ENCODE measurements at regions not wholly inside any gene's neighbourhood (a gene's known extent, or its start where the extent isn't known, plus 50 kb on each side); places are given as distances from the start of the nearest gene placed in this dataset.

DNA sequence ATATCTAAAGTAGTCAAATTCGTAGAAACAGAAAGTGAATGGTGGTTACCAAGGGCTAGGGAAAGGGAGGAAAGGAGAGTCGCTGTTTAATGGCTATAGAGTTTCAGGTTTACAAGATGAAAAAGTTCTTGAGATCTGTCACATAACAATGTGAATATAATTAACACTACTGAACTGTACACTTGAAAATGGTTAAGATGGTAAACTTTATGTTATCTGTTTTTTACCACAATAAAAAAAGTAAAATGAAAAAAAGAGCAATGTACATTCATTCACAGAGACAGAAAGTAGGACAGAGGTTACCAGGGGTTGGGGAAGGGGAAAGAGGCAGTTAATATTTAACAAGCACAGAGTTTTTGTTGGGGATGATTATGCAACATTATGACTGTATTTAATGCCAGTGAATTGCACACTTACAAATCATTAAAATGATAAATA lies 53.3 kb upstream of the SEC16B start:
- ATAC-seq: no peak
- TF ChIP-seq ZC3H10 (CRISPR knock-in tag; IDR thresholded peaks at IDR 0.05): no peak

DNA sequence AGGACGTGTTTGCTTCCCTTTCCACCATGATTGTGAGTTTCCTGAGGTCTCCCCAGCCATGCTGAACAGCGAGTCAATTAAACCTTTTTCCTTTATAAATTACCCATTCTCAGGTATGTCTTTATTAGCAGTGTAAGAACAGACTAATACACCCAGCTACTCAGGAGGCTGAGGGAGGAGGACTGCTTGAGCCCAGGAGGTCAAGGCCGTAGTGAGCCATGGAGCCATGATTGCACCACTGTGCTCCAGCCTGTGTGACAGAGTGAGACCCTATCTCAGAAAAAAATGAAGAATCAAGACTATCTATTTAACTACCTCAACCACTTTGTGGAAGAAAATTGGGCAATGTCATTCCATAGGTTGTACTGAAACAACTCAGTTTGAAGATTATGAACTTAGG lies 54.6 kb upstream of the SEC16B start:
- no peak for ATAC-seq
- no peak for TF ChIP-seq ISL1 (CRISPR knock-in tag; IDR thresholded peaks at IDR 0.05)
- TF ChIP-seq CSDC2 (CRISPR knock-in tag; IDR thresholded peaks at IDR 0.05): no peak
- no peak for TF ChIP-seq OSR1 (CRISPR knock-in tag; IDR thresholded peaks at IDR 0.05)
- no peak for TF ChIP-seq GLIS3 (CRISPR knock-in tag; IDR thresholded peaks at IDR 0.05)
- TF ChIP-seq ZFP3 (CRISPR knock-in tag; IDR thresholded peaks at IDR 0.05): no peak

DNA sequence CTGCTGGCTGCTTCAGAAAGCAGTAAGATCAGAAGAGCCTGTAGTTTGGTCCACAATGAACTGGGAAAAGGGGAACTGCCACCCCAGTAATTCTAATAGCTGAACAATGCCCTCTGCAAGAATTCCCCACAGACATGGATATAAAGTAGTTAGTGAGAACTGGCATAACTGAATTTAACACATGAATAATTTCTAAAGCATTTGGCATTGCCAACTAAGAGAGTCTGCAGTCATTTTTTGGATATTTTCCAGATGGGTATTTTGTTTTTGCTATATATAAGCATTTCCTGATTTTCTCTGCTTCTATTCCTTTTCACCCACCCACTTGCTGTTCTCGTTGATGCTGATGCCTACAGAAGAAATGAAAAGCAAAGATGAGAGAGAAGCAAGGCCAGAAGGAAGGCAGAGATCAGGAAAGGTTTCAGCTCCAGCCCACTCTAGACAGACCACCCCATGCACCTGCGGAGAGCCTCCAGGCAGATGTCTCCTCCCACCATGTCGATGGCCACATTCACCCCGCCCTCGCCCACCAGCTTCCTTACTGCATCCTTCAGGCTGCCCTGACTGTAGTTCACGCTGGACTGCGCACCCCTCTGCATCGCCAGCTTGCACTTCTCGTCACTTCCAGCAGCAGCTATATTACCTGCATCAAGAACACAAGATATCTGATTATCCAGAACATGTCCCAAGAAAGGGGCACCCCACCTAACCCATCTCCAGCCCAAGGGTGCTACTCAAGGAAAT lies 55.9 kb upstream of the SEC16B start:
- TF ChIP-seq PPARA (CRISPR knock-in tag; IDR thresholded peaks at IDR 0.05; ENCODE audit: borderline replicate concordance): no peak
- TF ChIP-seq, protein P1, sequence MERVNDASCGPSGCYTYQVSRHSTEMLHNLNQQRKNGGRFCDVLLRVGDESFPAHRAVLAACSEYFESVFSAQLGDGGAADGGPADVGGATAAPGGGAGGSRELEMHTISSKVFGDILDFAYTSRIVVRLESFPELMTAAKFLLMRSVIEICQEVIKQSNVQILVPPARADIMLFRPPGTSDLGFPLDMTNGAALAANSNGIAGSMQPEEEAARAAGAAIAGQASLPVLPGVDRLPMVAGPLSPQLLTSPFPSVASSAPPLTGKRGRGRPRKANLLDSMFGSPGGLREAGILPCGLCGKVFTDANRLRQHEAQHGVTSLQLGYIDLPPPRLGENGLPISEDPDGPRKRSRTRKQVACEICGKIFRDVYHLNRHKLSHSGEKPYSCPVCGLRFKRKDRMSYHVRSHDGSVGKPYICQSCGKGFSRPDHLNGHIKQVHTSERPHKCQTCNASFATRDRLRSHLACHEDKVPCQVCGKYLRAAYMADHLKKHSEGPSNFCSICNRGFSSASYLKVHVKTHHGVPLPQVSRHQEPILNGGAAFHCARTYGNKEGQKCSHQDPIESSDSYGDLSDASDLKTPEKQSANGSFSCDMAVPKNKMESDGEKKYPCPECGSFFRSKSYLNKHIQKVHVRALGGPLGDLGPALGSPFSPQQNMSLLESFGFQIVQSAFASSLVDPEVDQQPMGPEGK (CRISPR knock-in tag; IDR thresholded peaks at IDR 0.05; ENCODE audit: borderline replicate concordance): no peak
- TF ChIP-seq TCF4 (CRISPR knock-in tag; IDR thresholded peaks at IDR 0.05; ENCODE audit: borderline replicate concordance): no peak
- TF ChIP-seq ISL1 (CRISPR knock-in tag; IDR thresholded peaks at IDR 0.05): no peak
- TF ChIP-seq, protein P2, sequence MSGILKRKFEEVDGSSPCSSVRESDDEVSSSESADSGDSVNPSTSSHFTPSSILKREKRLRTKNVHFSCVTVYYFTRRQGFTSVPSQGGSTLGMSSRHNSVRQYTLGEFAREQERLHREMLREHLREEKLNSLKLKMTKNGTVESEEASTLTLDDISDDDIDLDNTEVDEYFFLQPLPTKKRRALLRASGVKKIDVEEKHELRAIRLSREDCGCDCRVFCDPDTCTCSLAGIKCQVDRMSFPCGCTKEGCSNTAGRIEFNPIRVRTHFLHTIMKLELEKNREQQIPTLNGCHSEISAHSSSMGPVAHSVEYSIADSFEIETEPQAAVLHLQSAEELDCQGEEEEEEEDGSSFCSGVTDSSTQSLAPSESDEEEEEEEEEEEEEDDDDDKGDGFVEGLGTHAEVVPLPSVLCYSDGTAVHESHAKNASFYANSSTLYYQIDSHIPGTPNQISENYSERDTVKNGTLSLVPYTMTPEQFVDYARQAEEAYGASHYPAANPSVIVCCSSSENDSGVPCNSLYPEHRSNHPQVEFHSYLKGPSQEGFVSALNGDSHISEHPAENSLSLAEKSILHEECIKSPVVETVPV (CRISPR knock-in tag; IDR thresholded peaks at IDR 0.05): no peak
- no peak for TF ChIP-seq TOX (CRISPR knock-in tag; IDR thresholded peaks at IDR 0.05; ENCODE audit: borderline replicate concordance)
- no peak for TF ChIP-seq ZFP30 (CRISPR knock-in tag; IDR thresholded peaks at IDR 0.05)
- TF ChIP-seq ZNF8 (CRISPR knock-in tag; IDR thresholded peaks at IDR 0.05): no peak
- TF ChIP-seq ARNTL (CRISPR knock-in tag; IDR thresholded peaks at IDR 0.05; ENCODE audit: borderline replicate concordance, low read depth): no peak
- TF ChIP-seq, protein P3, sequence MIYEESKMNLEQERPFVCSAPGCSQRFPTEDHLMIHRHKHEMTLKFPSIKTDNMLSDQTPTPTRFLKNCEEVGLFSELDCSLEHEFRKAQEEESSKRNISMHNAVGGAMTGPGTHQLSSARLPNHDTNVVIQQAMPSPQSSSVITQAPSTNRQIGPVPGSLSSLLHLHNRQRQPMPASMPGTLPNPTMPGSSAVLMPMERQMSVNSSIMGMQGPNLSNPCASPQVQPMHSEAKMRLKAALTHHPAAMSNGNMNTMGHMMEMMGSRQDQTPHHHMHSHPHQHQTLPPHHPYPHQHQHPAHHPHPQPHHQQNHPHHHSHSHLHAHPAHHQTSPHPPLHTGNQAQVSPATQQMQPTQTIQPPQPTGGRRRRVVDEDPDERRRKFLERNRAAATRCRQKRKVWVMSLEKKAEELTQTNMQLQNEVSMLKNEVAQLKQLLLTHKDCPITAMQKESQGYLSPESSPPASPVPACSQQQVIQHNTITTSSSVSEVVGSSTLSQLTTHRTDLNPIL (CRISPR knock-in tag; IDR thresholded peaks at IDR 0.05; ENCODE audit: low read depth): no peak
- TF ChIP-seq OSR1 (CRISPR knock-in tag; IDR thresholded peaks at IDR 0.05): no peak
- TF ChIP-seq BACH2 (CRISPR knock-in tag; IDR thresholded peaks at IDR 0.05; ENCODE audit: borderline replicate concordance): no peak
- TF ChIP-seq ZFP3 (CRISPR knock-in tag; IDR thresholded peaks at IDR 0.05): no peak
- no peak for TF ChIP-seq ZNF565 (CRISPR knock-in tag; conservative IDR thresholded peaks at IDR 0.05; ENCODE audit: low read depth)
- TF ChIP-seq, protein P4, sequence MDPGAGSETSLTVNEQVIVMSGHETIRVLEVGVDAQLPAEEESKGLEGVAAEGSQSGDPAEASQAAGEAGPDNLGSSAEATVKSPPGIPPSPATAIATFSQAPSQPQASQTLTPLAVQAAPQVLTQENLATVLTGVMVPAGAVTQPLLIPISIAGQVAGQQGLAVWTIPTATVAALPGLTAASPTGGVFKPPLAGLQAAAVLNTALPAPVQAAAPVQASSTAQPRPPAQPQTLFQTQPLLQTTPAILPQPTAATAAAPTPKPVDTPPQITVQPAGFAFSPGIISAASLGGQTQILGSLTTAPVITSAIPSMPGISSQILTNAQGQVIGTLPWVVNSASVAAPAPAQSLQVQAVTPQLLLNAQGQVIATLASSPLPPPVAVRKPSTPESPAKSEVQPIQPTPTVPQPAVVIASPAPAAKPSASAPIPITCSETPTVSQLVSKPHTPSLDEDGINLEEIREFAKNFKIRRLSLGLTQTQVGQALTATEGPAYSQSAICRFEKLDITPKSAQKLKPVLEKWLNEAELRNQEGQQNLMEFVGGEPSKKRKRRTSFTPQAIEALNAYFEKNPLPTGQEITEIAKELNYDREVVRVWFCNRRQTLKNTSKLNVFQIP (CRISPR knock-in tag; IDR thresholded peaks at IDR 0.05; ENCODE audit: borderline replicate concordance, low read depth): no peak
- TF ChIP-seq CSDC2 (CRISPR knock-in tag; IDR thresholded peaks at IDR 0.05): no peak
- TF ChIP-seq SNAI2 (CRISPR knock-in tag; IDR thresholded peaks at IDR 0.05): no peak
- no peak for TF ChIP-seq ZC3H10 (CRISPR knock-in tag; IDR thresholded peaks at IDR 0.05)
- TF ChIP-seq ZNF70 (CRISPR knock-in tag; IDR thresholded peaks at IDR 0.05): no peak
- ATAC-seq: peak; percentile 51

DNA sequence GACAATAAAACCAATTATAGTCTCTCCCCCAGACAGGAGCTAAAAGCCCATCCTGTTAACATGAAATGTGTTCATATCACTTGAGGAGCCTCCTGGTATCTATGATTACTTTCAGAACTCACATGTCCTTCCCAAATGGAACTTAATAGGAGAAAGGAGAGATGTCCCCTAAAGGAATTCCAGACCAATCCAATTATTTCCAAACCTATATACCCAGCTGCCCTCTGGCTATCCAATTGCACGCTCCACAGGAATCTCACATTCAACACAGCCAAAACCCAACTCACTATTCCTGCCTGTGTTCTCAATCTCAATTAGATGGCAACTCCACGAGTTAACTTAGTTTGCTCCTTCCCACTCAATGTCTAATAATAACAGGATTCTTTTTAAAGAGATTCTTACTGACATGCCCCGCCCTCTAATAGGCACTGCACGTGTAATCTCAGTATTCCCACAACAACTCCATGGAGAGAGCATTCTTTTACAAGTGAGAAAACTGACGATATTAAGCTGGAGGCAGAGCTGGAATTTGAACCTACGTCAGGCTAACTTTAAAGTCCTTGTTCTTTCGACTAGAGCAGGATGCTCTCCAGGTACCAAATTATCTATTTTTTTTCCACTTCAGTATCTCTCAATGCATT lies 59.1 kb upstream of the SEC16B start:
- no peak for ATAC-seq
- TF ChIP-seq, protein P5, sequence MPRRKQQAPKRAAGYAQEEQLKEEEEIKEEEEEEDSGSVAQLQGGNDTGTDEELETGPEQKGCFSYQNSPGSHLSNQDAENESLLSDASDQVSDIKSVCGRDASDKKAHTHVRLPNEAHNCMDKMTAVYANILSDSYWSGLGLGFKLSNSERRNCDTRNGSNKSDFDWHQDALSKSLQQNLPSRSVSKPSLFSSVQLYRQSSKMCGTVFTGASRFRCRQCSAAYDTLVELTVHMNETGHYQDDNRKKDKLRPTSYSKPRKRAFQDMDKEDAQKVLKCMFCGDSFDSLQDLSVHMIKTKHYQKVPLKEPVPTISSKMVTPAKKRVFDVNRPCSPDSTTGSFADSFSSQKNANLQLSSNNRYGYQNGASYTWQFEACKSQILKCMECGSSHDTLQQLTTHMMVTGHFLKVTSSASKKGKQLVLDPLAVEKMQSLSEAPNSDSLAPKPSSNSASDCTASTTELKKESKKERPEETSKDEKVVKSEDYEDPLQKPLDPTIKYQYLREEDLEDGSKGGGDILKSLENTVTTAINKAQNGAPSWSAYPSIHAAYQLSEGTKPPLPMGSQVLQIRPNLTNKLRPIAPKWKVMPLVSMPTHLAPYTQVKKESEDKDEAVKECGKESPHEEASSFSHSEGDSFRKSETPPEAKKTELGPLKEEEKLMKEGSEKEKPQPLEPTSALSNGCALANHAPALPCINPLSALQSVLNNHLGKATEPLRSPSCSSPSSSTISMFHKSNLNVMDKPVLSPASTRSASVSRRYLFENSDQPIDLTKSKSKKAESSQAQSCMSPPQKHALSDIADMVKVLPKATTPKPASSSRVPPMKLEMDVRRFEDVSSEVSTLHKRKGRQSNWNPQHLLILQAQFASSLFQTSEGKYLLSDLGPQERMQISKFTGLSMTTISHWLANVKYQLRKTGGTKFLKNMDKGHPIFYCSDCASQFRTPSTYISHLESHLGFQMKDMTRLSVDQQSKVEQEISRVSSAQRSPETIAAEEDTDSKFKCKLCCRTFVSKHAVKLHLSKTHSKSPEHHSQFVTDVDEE (CRISPR knock-in tag; IDR thresholded peaks at IDR 0.05): no peak
- TF ChIP-seq TOX (CRISPR knock-in tag; IDR thresholded peaks at IDR 0.05; ENCODE audit: borderline replicate concordance) (no peak), CSDC2 (CRISPR knock-in tag; IDR thresholded peaks at IDR 0.05) (no peak), TCF4 (CRISPR knock-in tag; IDR thresholded peaks at IDR 0.05; ENCODE audit: borderline replicate concordance) (no peak), BACH2 (CRISPR knock-in tag; IDR thresholded peaks at IDR 0.05; ENCODE audit: borderline replicate concordance) (no peak), ESRRG (CRISPR knock-in tag; IDR thresholded peaks at IDR 0.05) (no peak), OSR1 (CRISPR knock-in tag; IDR thresholded peaks at IDR 0.05) (no peak), ZNF8 (CRISPR knock-in tag; IDR thresholded peaks at IDR 0.05) (no peak), ARNTL (CRISPR knock-in tag; IDR thresholded peaks at IDR 0.05; ENCODE audit: borderline replicate concordance, low read depth) (no peak), ZFP30 (CRISPR knock-in tag; IDR thresholded peaks at IDR 0.05) (no peak), ZC3H10 (CRISPR knock-in tag; IDR thresholded peaks at IDR 0.05) (no peak)
- TF ChIP-seq, protein P1 (CRISPR knock-in tag; IDR thresholded peaks at IDR 0.05; ENCODE audit: borderline replicate concordance): no peak
